HCT116 (cell line): ENCODE measurements at regions not wholly inside any gene's neighbourhood (a gene's known extent, or its start where the extent isn't known, plus 50 kb on each side); places are given as distances from the start of the nearest gene placed in this dataset.

Experiments
- EZH2 ChIP-seq: fragments of 200-600 bp; sonication (generic); IDR thresholded peaks from 2 replicates; pipeline ENCODE4 v1.6.1; 2017; ENCODE audit warnings: antibody characterized with exemption, mixed run types
- TF ChIP-seq, protein P1 (sequence below), 3 experiments: fragments of 200-600 bp in 1 of 3; sonication (generic) in 1 of 3; IDR thresholded peaks in 2 of 3; conservative IDR thresholded peaks in 1 of 3; 2 replicates each; pipeline ENCODE4 v1.5.1; 2012 to 2017; ENCODE audit warnings: low read depth in 2 of 3, low read length in 2 of 3, antibody characterized with exemption in 1 of 3, borderline replicate concordance in 1 of 3, control low read depth in 1 of 3, mild to moderate bottlenecking in 1 of 3, mixed read lengths in 1 of 3, mixed run types in 1 of 3, moderate library complexity in 1 of 3; ENCODE audit not compliant: insufficient read depth in 1 of 3
- TF ChIP-seq, protein P2 (sequence below): IDR thresholded peaks from 2 replicates; pipeline ENCODE4 v1.6.1; 2012

DNA sequence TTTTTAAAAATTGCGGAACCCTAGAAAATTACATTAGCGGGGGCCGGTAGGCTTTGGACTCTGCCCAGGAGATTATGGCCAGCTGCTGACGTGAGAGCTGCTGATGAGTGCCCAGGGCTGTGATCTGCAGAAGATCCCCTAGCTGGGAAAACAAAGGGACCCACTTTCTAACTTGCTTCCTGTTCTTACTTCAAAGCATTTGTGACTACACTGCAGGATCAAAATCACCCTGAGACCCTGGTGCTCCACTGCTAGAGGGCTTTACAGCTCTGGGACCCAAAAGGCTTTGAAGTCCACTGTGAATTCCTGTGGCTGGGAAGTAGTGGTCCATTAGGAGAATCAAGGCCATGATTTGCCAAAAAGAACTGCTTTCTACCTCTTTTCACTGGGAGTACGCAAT lies 499.4 kb upstream of the AKR1E2 start:
- no peak for TF ChIP-seq EZH2
- TF ChIP-seq, protein P1, sequence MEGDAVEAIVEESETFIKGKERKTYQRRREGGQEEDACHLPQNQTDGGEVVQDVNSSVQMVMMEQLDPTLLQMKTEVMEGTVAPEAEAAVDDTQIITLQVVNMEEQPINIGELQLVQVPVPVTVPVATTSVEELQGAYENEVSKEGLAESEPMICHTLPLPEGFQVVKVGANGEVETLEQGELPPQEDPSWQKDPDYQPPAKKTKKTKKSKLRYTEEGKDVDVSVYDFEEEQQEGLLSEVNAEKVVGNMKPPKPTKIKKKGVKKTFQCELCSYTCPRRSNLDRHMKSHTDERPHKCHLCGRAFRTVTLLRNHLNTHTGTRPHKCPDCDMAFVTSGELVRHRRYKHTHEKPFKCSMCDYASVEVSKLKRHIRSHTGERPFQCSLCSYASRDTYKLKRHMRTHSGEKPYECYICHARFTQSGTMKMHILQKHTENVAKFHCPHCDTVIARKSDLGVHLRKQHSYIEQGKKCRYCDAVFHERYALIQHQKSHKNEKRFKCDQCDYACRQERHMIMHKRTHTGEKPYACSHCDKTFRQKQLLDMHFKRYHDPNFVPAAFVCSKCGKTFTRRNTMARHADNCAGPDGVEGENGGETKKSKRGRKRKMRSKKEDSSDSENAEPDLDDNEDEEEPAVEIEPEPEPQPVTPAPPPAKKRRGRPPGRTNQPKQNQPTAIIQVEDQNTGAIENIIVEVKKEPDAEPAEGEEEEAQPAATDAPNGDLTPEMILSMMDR (IDR thresholded peaks at IDR 0.05 in 2 of 3, conservative IDR thresholded peaks at IDR 0.05 in 1 of 3; ENCODE audit: borderline replicate concordance in 1 of 3, insufficient read depth in 1 of 3, low read depth in 2 of 3, low read length in 2 of 3) = no peak
- TF ChIP-seq, protein P2, sequence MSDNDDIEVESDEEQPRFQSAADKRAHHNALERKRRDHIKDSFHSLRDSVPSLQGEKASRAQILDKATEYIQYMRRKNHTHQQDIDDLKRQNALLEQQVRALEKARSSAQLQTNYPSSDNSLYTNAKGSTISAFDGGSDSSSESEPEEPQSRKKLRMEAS = no peak
